HepG2 (cell line): ENCODE measurements at regions not wholly inside any gene's neighbourhood (a gene's known extent, or its start where the extent isn't known, plus 50 kb on each side); places are given as distances from the start of the nearest gene placed in this dataset.

Source experiments
- ATAC-seq: fragments of 200-7000 bp; cut with Tn5 transposase; 3 replicates; pipeline ENCODE4 v1.9.1; 2020; ENCODE audit warnings: mild to moderate bottlenecking, moderate library complexity
- BruUV-seq: library from RNA; stranded (reverse); fragments of 400-500 nt; replicated peaks from 2 replicates; lab custom pipeline; 2021; lab: Mats Ljungman, UMichigan
- CTCF ChIA-PET: fragments of 300-600 bp; formaldehyde crosslinking; extraction: SDS; loops from one replicate; lab custom pipeline; 2021; ENCODE audit warnings: low total read pairs, inconsistent platforms, low intra/inter-chr PET ratio; lab: Yijun Ruan, JAX
- POLR2A ChIA-PET: fragments of 350-600 bp; sonication (Branson Sonifier 250); formaldehyde crosslinking; loops from one replicate; lab custom pipeline; 2020; ENCODE audit warnings: antibody characterized with exemption, inconsistent platforms; lab: Yijun Ruan, JAX
- DNase-seq: peaks from one replicate; pipeline ENCODE4 v3.0.0-alpha.2; 2015; ENCODE audit warnings: low spot score
- FAIRE-seq: peaks from 3 replicates; lab custom pipeline; 2011; peaks lifted over from hg19 to GRCh38; lab: Jason Lieb, UNC
- H2AFZ ChIP-seq: one replicate; pipeline ENCODE4 v1.6.1; 2011; ENCODE audit warnings: low read length, inconsistent platforms
- H3K27ac ChIP-seq: fragments of 300-600 bp; 3 replicates; pipeline ENCODE4 v1.8.0; 2011; ENCODE audit warnings: mixed run types, mild to moderate bottlenecking, mixed read lengths, low read length, inconsistent platforms; ENCODE audit not compliant: insufficient read depth; ENCODE audit errors: extremely low read length
- H3K27me3 ChIP-seq, 2 experiments: fragments of 200-600 bp in 1 of 2; 2 replicates in 1 of 2; 3 replicates in 1 of 2; pipeline versions ENCODE4 v1.6.0 to v1.8.0; 2011; ENCODE audit warnings: low read length in 2 of 2, mild to moderate bottlenecking in 2 of 2, moderate library complexity in 2 of 2, inconsistent platforms in 1 of 2; ENCODE audit not compliant: insufficient read depth in 2 of 2, control insufficient read depth in 1 of 2
- H3K36me3 ChIP-seq, 2 experiments: fragments of 200-600 bp in 1 of 2; replicated peaks in 1 of 2; 2 replicates in 1 of 2; 3 replicates in 1 of 2; pipeline versions ENCODE4 v1.5.1 to v1.8.0; 2011; ENCODE audit warnings: low read length in 2 of 2, inconsistent platforms in 1 of 2; ENCODE audit not compliant: insufficient read depth in 2 of 2, control insufficient read depth in 1 of 2
- H3K4me1 ChIP-seq: 2 replicates; pipeline ENCODE4 v1.5.1; 2012; ENCODE audit warnings: low read length, inconsistent platforms; ENCODE audit not compliant: insufficient read depth
- H3K4me2 ChIP-seq: 2 replicates; pipeline ENCODE4 v1.6.0; 2011; ENCODE audit warnings: low read depth, low read length, inconsistent platforms
- H3K4me3 ChIP-seq, 3 experiments: fragments of 200-600 bp in 1 of 3; sonication (generic), shearing (Covaris generic) in 1 of 3; replicated peaks in 1 of 3; 2 replicates each; pipeline ENCODE4 v1.5.1; 2011 to 2016; ENCODE audit warnings: low read length in 3 of 3, inconsistent platforms in 2 of 3, low read depth in 2 of 3, mild to moderate bottlenecking in 2 of 3, control low read depth in 1 of 3, mixed read lengths in 1 of 3; ENCODE audit not compliant: insufficient read depth in 1 of 3
- H3K79me2 ChIP-seq: one replicate; pipeline ENCODE4 v1.6.1; 2011; ENCODE audit warnings: low read length, inconsistent platforms; ENCODE audit not compliant: insufficient read depth
- H3K9ac ChIP-seq: 2 replicates; pipeline ENCODE4 v1.6.0; 2011; ENCODE audit warnings: mild to moderate bottlenecking, low read depth, low read length, inconsistent platforms; ENCODE audit not compliant: insufficient read depth
- H3K9me3 ChIP-seq: 2 replicates; pipeline ENCODE4 v1.5.1; 2012; ENCODE audit warnings: mild to moderate bottlenecking, low read length
- H4K20me1 ChIP-seq: 2 replicates; pipeline ENCODE4 v1.6.0; 2011; ENCODE audit warnings: inconsistent platforms, mild to moderate bottlenecking, low read length, moderate library complexity; ENCODE audit not compliant: insufficient read depth
- ATF7 ChIP-seq, 2 experiments: fragments of 450-650 bp in 1 of 2; sonication (generic) in 1 of 2; formaldehyde crosslinking in 1 of 2; IDR thresholded peaks; 2 replicates each; pipeline versions ENCODE4 v1.4.0 to v1.6.1; 2016 to 2020; ENCODE audit warnings: antibody characterized with exemption in 1 of 2, mild to moderate bottlenecking in 1 of 2, missing genetic modification reagents in 1 of 2
- CEBPB ChIP-seq: IDR thresholded peaks from 2 replicates; pipeline ENCODE4 v1.6.1; 2011; ENCODE audit warnings: low read depth, low read length, improper control_type of control experiment, borderline replicate concordance
- KDM5B ChIP-seq: sonication (generic); formaldehyde crosslinking; IDR thresholded peaks from 2 replicates; pipeline ENCODE4 v1.4.0; 2020; ENCODE audit warnings: missing genetic modification reagents, mild to moderate bottlenecking, borderline replicate concordance
- KLF9 ChIP-seq: IDR thresholded peaks from 2 replicates; pipeline ENCODE4 v1.6.1; 2016; ENCODE audit warnings: low read depth
- MEIS1 ChIP-seq: sonication (generic); formaldehyde crosslinking; IDR thresholded peaks from 2 replicates; pipeline ENCODE4 v1.9.0; 2021; ENCODE audit warnings: mild to moderate bottlenecking, missing genetic modification reagents, moderate library complexity, borderline replicate concordance
- MYNN ChIP-seq: sonication (generic); formaldehyde crosslinking; IDR thresholded peaks from 2 replicates; pipeline ENCODE4 v1.4.0; 2020; ENCODE audit warnings: mild to moderate bottlenecking, low read depth, missing genetic modification reagents
- PRPF4 ChIP-seq: fragments of 200-400 bp; formaldehyde crosslinking; IDR thresholded peaks from 2 replicates; pipeline ENCODE4 v1.6.1; 2016; ENCODE audit warnings: low read length, low read depth; ENCODE audit not compliant: poor library complexity, severe bottlenecking
- ZNF382 ChIP-seq: sonication (generic); formaldehyde crosslinking; IDR thresholded peaks from 2 replicates; pipeline ENCODE4 v1.5.0; 2020; ENCODE audit warnings: missing genetic modification reagents, mild to moderate bottlenecking, borderline replicate concordance
- WGBS: methylation state at CpG from one replicate; pipeline ENCODE4 v1.1.6; 2017; ENCODE audit warnings: low lambda C conversion rate; 5-methylcytosine and 5-hydroxymethylcytosine counted together
- in situ Hi-C: cut with HindIII; loops from 2 replicates; pipeline ENCODE4 v1.10.0; 2017; ENCODE audit warnings: low pct_unique_long_range_greater_than_20kb; ENCODE audit not compliant: extremely low pct_ligation_motif_present
- intact Hi-C: fragments of 100-400 bp; cut with micrococcal nuclease; formaldehyde crosslinking; loops from one replicate; pipeline ENCODE4 v1.10.0; 2022; ENCODE audit not compliant: unreplicated experiment
- TF ChIP-seq, protein P1 (sequence below): sonication (generic); formaldehyde crosslinking; IDR thresholded peaks from 2 replicates; pipeline ENCODE4 v1.9.0; 2022; ENCODE audit warnings: low read depth, missing genetic modification reagents
- TF ChIP-seq, protein P2 (sequence below): sonication (generic); formaldehyde crosslinking; conservative IDR thresholded peaks from 2 replicates; pipeline ENCODE4 v1.4.0; 2020; ENCODE audit warnings: missing genetic modification reagents
- TF ChIP-seq, protein P3 (sequence below): sonication (generic); formaldehyde crosslinking; IDR thresholded peaks from 2 replicates; pipeline ENCODE4 v1.4.0; 2020; ENCODE audit warnings: mild to moderate bottlenecking, missing genetic modification reagents

DNA sequence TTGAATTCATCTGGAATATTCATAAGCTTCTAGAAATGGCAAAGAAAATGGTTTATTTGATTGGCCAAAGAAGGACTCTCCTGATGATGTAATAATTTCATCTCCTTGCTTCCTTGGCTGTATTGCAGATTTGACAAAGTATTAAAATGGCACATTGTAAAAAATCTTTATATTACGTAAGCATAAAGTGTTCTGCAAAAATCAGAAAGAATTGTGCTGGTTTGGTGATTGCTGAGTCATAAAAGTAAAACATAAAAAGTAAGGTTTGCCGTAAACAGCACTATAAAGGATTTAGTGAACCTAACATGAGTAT lies 255.9 kb upstream of the RREB1 start:
- TF ChIP-seq MEIS1 (CRISPR knock-in tag): no peak
- peak; percentile 65; the same call in 1 of the 2 replicates for TF ChIP-seq CEBPB
- peak; percentile 52; the same call in 1 of the 2 replicates for TF ChIP-seq ATF7 (IDR thresholded peaks at IDR 0.05)
- TF ChIP-seq ATF7 (CRISPR knock-in tag; IDR thresholded peaks at IDR 0.05): no peak
- intact Hi-C loops (no loop called here), in situ Hi-C loops (no loop called here)
- ChIA-PET CTCF (no interaction called here), POLR2A (no interaction called here)
- DNase-seq (no peak), ATAC-seq (no peak), FAIRE-seq (no peak)
- Histone ChIP-seq H3K79me2 (no peaks in the 10 kb centered on the region), H3K36me3 (no peaks in the 10 kb centered on the region), H3K4me1 (no peaks in the 10 kb centered on the region), H4K20me1 (no peaks in the 10 kb centered on the region), H3K9me3 (no peaks in the 10 kb centered on the region), H3K4me2 (no peak overlapping the region), H2AFZ (no peak overlapping the region), H3K9ac (no peak overlapping the region), H3K27me3 (peaks cover 2 to 13% of the 10 kb centered on the region in 2 experiments; a peak in 3 of 5 replicates), H3K27ac (no peak overlapping the region), H3K4me3 (no peak overlapping the region)
- no TSS peak for BruUV-seq
- WGBS: 87% methylated on average over 2 of the region's 2 CpGs

DNA sequence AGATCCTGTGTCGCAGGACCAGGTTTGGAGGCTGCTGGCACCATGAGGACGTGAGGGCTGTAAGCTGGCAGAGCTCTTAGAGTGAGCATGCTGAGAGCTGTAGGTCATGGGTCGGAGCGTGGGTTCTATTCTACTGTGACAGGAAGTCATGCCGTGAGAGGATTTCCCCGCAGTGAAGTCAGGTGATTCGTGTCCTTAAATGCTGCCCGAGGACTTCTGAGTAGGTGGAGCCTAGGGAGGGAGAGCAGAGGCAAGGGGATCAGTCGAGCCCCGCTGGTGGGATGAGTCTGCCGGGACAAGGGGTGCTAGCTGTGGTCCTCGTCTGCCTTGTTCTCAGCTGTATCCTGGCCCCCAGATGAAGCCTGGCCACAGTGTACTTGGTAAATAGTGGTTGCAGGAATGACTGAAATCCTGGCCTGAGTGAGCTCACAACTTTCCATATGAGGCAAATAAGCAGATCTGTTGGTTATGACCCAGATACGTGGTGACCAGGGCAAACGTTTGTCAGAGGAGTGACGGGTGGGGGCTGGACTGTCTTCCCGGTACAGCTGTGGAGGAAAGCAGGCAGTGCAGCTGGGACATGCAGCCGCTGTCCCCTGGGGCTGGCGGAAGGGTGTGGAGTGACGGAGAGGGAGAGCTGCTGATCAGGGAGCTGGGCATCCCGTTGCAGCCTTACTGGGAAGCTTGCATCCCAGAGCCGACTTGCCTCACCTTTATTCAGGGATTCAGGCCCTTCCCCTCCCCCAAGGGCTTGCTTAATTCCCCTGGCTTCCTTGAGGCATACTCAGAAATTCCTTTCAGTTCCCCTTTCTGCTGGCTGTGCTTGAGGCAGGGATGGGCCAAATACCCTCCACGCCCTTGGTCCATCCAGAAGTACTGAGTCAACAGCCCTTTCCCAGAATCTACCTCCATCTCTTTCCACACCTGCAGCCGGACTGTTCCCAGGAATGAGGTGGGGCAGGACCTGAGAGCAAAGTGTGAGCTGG lies 250.9 kb upstream of the RREB1 start:
- whole genome bisulfite sequencing: 19% methylated on average over 23 of the region's 23 CpGs
- H4K20me1 ChIP-seq: no peaks in the 10 kb centered on the region
- no peaks in the 10 kb centered on the region for H3K9me3 ChIP-seq
- no peak for FAIRE-seq
- ChIA-PET POLR2A (no interaction called here), CTCF (no interaction called here)
- intact Hi-C loops: no loop called here
- ATAC-seq: peak; percentile 65
- no peak overlapping the region for H3K4me2 ChIP-seq
- in situ Hi-C loops: no loop called here
- H3K4me1 ChIP-seq: peaks cover 5% of the 10 kb centered on the region; the same call in 1 of the 2 replicates
- H3K9ac ChIP-seq: no peak overlapping the region
- peaks cover 2 to 13% of the 10 kb centered on the region in 2 experiments; a peak in 2 of 5 replicates for H3K27me3 ChIP-seq
- no peaks in the 10 kb centered on the region for H3K79me2 ChIP-seq
- H3K27ac ChIP-seq: no peak overlapping the region
- DNase-seq: no peak
- H3K36me3 ChIP-seq: no peaks in the 10 kb centered on the region
- no peak overlapping the region for H3K4me3 ChIP-seq
- H2AFZ ChIP-seq: no peak overlapping the region
- BruUV-seq: no TSS peak
- TF ChIP-seq KDM5B (CRISPR knock-in tag) (no peak), ZNF382 (CRISPR knock-in tag) (no peak), KLF9 (no peak), MYNN (no peak), PRPF4 (no peak)
- TF ChIP-seq, protein P1, sequence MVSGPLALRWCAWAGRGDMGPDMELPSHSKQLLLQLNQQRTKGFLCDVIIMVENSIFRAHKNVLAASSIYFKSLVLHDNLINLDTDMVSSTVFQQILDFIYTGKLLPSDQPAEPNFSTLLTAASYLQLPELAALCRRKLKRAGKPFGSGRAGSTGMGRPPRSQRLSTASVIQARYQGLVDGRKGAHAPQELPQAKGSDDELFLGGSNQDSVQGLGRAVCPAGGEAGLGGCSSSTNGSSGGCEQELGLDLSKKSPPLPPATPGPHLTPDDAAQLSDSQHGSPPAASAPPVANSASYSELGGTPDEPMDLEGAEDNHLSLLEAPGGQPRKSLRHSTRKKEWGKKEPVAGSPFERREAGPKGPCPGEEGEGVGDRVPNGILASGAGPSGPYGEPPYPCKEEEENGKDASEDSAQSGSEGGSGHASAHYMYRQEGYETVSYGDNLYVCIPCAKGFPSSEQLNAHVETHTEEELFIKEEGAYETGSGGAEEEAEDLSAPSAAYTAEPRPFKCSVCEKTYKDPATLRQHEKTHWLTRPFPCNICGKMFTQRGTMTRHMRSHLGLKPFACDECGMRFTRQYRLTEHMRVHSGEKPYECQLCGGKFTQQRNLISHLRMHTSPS (CRISPR knock-in tag): no peak
- TF ChIP-seq, protein P2, sequence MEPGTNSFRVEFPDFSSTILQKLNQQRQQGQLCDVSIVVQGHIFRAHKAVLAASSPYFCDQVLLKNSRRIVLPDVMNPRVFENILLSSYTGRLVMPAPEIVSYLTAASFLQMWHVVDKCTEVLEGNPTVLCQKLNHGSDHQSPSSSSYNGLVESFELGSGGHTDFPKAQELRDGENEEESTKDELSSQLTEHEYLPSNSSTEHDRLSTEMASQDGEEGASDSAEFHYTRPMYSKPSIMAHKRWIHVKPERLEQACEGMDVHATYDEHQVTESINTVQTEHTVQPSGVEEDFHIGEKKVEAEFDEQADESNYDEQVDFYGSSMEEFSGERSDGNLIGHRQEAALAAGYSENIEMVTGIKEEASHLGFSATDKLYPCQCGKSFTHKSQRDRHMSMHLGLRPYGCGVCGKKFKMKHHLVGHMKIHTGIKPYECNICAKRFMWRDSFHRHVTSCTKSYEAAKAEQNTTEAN (CRISPR knock-in tag): no peak
- TF ChIP-seq, protein P3, sequence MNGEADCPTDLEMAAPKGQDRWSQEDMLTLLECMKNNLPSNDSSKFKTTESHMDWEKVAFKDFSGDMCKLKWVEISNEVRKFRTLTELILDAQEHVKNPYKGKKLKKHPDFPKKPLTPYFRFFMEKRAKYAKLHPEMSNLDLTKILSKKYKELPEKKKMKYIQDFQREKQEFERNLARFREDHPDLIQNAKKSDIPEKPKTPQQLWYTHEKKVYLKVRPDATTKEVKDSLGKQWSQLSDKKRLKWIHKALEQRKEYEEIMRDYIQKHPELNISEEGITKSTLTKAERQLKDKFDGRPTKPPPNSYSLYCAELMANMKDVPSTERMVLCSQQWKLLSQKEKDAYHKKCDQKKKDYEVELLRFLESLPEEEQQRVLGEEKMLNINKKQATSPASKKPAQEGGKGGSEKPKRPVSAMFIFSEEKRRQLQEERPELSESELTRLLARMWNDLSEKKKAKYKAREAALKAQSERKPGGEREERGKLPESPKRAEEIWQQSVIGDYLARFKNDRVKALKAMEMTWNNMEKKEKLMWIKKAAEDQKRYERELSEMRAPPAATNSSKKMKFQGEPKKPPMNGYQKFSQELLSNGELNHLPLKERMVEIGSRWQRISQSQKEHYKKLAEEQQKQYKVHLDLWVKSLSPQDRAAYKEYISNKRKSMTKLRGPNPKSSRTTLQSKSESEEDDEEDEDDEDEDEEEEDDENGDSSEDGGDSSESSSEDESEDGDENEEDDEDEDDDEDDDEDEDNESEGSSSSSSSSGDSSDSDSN: 0 out of 2 replicates have a peak, but pooled peaks have one; percentile 28
